B cell (primary cell): ENCODE measurements at regions not wholly inside any gene's neighbourhood (a gene's known extent, or its start where the extent isn't known, plus 50 kb on each side); places are given as distances from the start of the nearest gene placed in this dataset.

Source experiments
- CTCF ChIP-seq: fragments of 200-600 bp; IDR thresholded peaks from one replicate; pipeline ENCODE4 v1.8.0; 2022; ENCODE audit warnings: antibody characterized with exemption, mild to moderate bottlenecking
- EZH2 ChIP-seq: IDR thresholded peaks from 2 replicates; pipeline ENCODE4 v1.6.1; 2012; ENCODE audit warnings: borderline replicate concordance, low read depth, mild to moderate bottlenecking, moderate library complexity, low read length; ENCODE audit not compliant: insufficient read depth, poor library complexity, severe bottlenecking

- TF ChIP-seq CTCF (no peak), EZH2 (no peak)
Observed at GRCh38 chr1:166544036-166544435, 295.2 kb upstream of the POGK start.
